ENCODE measurements at regions not wholly inside any gene's neighbourhood (a gene's known extent, or its start where the extent isn't known, plus 50 kb on each side); places are given as distances from the start of the nearest gene placed in this dataset.

GRCh38 chr6:164721460-164721859, 587.9 kb downstream of the C6orf118 start:
- TF ChIP-seq, protein P1, sequence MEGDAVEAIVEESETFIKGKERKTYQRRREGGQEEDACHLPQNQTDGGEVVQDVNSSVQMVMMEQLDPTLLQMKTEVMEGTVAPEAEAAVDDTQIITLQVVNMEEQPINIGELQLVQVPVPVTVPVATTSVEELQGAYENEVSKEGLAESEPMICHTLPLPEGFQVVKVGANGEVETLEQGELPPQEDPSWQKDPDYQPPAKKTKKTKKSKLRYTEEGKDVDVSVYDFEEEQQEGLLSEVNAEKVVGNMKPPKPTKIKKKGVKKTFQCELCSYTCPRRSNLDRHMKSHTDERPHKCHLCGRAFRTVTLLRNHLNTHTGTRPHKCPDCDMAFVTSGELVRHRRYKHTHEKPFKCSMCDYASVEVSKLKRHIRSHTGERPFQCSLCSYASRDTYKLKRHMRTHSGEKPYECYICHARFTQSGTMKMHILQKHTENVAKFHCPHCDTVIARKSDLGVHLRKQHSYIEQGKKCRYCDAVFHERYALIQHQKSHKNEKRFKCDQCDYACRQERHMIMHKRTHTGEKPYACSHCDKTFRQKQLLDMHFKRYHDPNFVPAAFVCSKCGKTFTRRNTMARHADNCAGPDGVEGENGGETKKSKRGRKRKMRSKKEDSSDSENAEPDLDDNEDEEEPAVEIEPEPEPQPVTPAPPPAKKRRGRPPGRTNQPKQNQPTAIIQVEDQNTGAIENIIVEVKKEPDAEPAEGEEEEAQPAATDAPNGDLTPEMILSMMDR (IDR thresholded peaks at IDR 0.05): no peak
- TF ChIP-seq POLR2A (IDR thresholded peaks at IDR 0.05): no peak
- TF ChIP-seq EP300 (IDR thresholded peaks at IDR 0.05): no peak
- TF ChIP-seq POLR2AphosphoS5 (IDR thresholded peaks at IDR 0.05): no peak
